ENCODE measurements at regions not wholly inside any gene's neighbourhood (a gene's known extent, or its start where the extent isn't known, plus 50 kb on each side); places are given as distances from the start of the nearest gene placed in this dataset.

DNA sequence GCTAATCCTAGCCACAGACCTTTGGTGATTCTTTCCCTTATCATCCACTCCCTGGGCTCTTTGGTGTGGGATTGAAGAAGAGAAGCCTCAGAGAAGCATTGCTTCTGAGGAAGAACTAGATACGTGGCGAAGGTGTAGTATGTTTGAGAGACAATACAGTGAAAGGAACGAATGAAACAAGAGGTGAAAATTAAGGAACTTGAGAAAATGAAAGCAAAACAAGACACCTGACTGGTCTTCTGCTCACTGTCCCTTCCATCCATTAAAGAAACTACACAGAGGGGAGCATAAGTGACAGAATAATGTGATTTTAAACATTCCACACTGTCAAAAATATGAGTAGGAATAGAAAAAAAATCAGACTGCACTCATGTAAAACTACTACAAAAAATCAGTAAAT, 219.6 kb upstream of the NPSR1 start:
- TF ChIP-seq POLR2AphosphoS5 (IDR thresholded peaks at IDR 0.05; ENCODE audit: borderline replicate concordance, low read depth, low read length) (no peak), EZH2 (IDR thresholded peaks at IDR 0.05) (no peak), FOXP2 (optimal IDR thresholded peaks at IDR 0.05; ENCODE audit: control extremely low read depth, extremely low read length, insufficient read depth) (no peak)
